ENCODE measurements at regions not wholly inside any gene's neighbourhood (a gene's known extent, or its start where the extent isn't known, plus 50 kb on each side); places are given as distances from the start of the nearest gene placed in this dataset.

GRCh38 chrX:42135583-42136228, 212.4 kb upstream of the CASK start:
- no peak for DNase-seq
- peaks cover 0 to 3% (median 0%) of the 10 kb centered on the region in 3 donors for H3K27me3 Mint-ChIP-seq (ENCODE audit: low read depth in 3 of 3)
- no peaks in the 10 kb centered on the region for H3K36me3 Mint-ChIP-seq
- H3K9me3 Mint-ChIP-seq = peaks cover 0 to 6% (median 4%) of the 10 kb centered on the region in 6 donors
- H3K27ac Mint-ChIP-seq = no peak overlapping the region
- no peak overlapping the region for H3K4me3 Mint-ChIP-seq
- no peaks in the 10 kb centered on the region for H3K4me1 Mint-ChIP-seq

- peaks cover 8 to 22% of the 10 kb centered on the region in 2 donors for H3K4me1 Mint-ChIP-seq
- H3K27ac Mint-ChIP-seq = no peak overlapping the region
- H3K9me3 Mint-ChIP-seq = peaks cover 0 to 2% (median 0%) of the 10 kb centered on the region in 6 donors
- H3K4me3 Mint-ChIP-seq = no peak overlapping the region
- no peaks in the 10 kb centered on the region for H3K36me3 Mint-ChIP-seq
- no peak for DNase-seq
- no peaks in the 10 kb centered on the region for H3K27me3 Mint-ChIP-seq (ENCODE audit: low read depth in 3 of 3)
Measured at GRCh38 chrX:42131856-42132255, 208.5 kb upstream of the CASK start.

DNA sequence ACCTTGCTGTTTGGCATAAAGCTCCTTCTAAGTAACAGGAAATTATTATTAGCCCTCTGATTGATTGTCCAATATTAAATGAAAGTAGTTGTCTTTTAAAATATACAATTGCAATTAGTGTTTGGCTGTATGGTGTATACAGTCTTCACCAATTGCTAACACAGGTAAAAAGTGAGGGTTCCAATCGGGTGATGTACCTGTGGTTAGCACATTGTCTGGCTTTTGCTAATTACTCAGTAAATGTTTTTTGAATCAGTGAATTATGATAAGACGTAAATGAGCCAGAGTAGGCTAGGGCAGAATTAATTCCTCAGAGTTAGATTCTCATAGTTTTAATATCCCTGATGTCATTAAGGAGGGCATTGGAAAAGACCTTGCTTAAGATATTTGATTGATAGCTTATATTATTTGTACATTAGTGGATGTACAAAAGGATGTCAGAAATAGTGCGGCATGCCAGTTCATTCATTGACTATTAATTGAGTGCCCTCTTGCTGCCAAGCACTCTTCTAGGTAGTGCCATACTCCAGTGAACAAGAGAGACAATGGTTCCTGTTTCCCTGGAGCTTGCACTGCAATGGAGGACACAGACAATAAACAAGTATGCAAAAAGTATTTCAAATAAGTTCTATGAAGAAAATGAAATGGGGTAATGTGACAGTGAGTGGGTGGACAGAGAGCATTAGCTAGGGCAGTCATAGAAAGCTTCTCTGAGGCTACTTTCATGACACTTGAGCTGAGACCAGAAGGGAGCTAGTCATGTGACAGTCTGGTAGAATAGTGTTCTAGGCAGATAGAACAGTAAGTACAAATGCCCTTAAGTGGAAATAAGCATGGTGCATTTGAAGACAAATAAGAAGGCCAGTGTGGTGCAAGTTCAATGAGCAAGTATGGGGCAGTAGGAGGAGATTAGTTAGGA, 205.9 kb upstream of the CASK start:
- H3K36me3 Mint-ChIP-seq = no peaks in the 10 kb centered on the region
- H3K9me3 Mint-ChIP-seq = peaks cover 0 to 2% (median 0%) of the 10 kb centered on the region in 6 donors
- H3K4me1 Mint-ChIP-seq = peaks cover 8 to 22% of the 10 kb centered on the region in 2 donors
- no peak overlapping the region for H3K4me3 Mint-ChIP-seq
- no peak for DNase-seq
- no peak overlapping the region for H3K27ac Mint-ChIP-seq
- peaks cover 0 to 2% (median 0%) of the 10 kb centered on the region in 3 donors for H3K27me3 Mint-ChIP-seq (ENCODE audit: low read depth in 3 of 3)

DNA sequence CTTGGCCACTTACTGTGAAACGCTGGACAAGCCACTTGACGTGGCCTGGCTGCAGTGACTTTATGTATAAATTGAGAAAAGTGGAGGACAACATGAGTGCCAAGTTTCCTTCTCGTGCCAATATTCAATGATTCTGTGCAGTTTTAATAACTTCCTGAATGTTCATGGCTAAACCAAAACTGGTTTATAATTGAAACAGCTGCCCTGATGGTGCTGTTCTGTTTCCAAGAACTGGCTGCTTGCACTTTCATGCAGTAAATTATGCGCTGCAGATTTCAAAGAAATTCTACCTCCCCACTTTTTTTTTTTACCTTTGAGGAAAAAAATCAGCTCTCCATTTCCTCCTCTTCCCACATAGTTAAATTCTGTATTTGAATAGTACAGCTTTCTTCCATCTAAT, 205.2 kb upstream of the CASK start:
- H3K4me3 Mint-ChIP-seq = peak overlapping the region in 1 of 5 donors; percentile 2
- H3K36me3 Mint-ChIP-seq = no peaks in the 10 kb centered on the region
- H3K4me1 Mint-ChIP-seq = peaks cover 8 to 22% of the 10 kb centered on the region in 2 donors
- peaks cover 0 to 2% (median 0%) of the 10 kb centered on the region in 3 donors for H3K27me3 Mint-ChIP-seq (ENCODE audit: low read depth in 3 of 3)
- DNase-seq = no peak
- H3K27ac Mint-ChIP-seq = no peak overlapping the region
- H3K9me3 Mint-ChIP-seq = peaks cover 0 to 2% (median 0%) of the 10 kb centered on the region in 6 donors

GRCh38 chrX:42128020-42128419, 204.7 kb upstream of the CASK start:
- no peak for DNase-seq
- peaks cover 0 to 2% (median 0%) of the 10 kb centered on the region in 3 donors for H3K27me3 Mint-ChIP-seq (ENCODE audit: low read depth in 3 of 3)
- no peak overlapping the region for H3K27ac Mint-ChIP-seq
- H3K9me3 Mint-ChIP-seq = peaks cover 0 to under 1% (median 0%) of the 10 kb centered on the region in 6 donors
- H3K4me3 Mint-ChIP-seq = peak overlapping the region in 2 of 5 donors; percentile 2 to 5
- no peaks in the 10 kb centered on the region for H3K36me3 Mint-ChIP-seq
- H3K4me1 Mint-ChIP-seq = peaks cover 8 to 22% of the 10 kb centered on the region in 2 donors

- no peak for DNase-seq
- H3K4me1 Mint-ChIP-seq = peaks cover 8 to 22% of the 10 kb centered on the region in 2 donors
- H3K36me3 Mint-ChIP-seq = no peaks in the 10 kb centered on the region
- H3K9me3 Mint-ChIP-seq = no peaks in the 10 kb centered on the region
- no peak overlapping the region for H3K4me3 Mint-ChIP-seq
- H3K27ac Mint-ChIP-seq = no peak overlapping the region
- peaks cover 0 to 2% (median 0%) of the 10 kb centered on the region in 3 donors for H3K27me3 Mint-ChIP-seq (ENCODE audit: low read depth in 3 of 3)
Measured at GRCh38 chrX:42127563-42127962, 204.2 kb upstream of the CASK start.

- H3K36me3 Mint-ChIP-seq = no peaks in the 10 kb centered on the region
- no peak overlapping the region for H3K27ac Mint-ChIP-seq
- peaks cover 0 to 2% (median 2%) of the 10 kb centered on the region in 3 donors for H3K27me3 Mint-ChIP-seq (ENCODE audit: low read depth in 3 of 3)
- H3K9me3 Mint-ChIP-seq = no peaks in the 10 kb centered on the region
- no peak overlapping the region for H3K4me3 Mint-ChIP-seq
- no peak for DNase-seq
- peaks cover 4 to 7% of the 10 kb centered on the region in 2 donors for H3K4me1 Mint-ChIP-seq
Measured at GRCh38 chrX:42123369-42123768, 200.0 kb upstream of the CASK start.

DNA sequence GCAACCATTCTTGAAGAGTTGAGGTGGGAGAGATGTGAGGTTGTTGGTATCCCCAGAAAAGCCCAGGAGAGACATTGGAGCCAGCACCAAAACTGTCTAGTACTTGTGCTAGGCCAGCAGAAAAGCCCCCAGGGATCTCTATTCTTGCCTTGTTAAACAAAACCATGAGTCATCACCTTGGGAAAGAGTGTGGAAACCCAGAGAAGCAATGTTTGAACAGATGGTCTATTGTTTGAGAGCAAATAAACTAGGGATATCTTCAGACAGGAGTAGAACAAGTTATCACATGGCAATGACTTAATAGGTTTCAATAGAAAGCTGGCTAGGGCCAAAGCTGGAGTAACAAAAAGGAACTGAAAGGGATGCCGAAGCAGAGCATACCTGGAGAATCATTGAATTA, 195.7 kb upstream of the CASK start:
- no peaks in the 10 kb centered on the region for H3K36me3 Mint-ChIP-seq
- no peak overlapping the region for H3K27ac Mint-ChIP-seq
- no peak for DNase-seq
- no peaks in the 10 kb centered on the region for H3K9me3 Mint-ChIP-seq
- no peak overlapping the region for H3K4me3 Mint-ChIP-seq
- no peaks in the 10 kb centered on the region for H3K4me1 Mint-ChIP-seq
- peaks cover 0 to 2% (median 0%) of the 10 kb centered on the region in 3 donors for H3K27me3 Mint-ChIP-seq (ENCODE audit: low read depth in 3 of 3)

GRCh38 chrX:42117318-42117717, 194.0 kb upstream of the CASK start:
- peaks cover 3 to 5% (median 4%) of the 10 kb centered on the region in 3 donors for H3K27me3 Mint-ChIP-seq (ENCODE audit: low read depth in 3 of 3)
- H3K36me3 Mint-ChIP-seq = no peaks in the 10 kb centered on the region
- no peaks in the 10 kb centered on the region for H3K9me3 Mint-ChIP-seq
- H3K4me3 Mint-ChIP-seq = no peak overlapping the region
- no peak for DNase-seq
- peak overlapping the region in 1 of 6 donors; percentile 17 for H3K27ac Mint-ChIP-seq
- no peaks in the 10 kb centered on the region for H3K4me1 Mint-ChIP-seq

GRCh38 chrX:42109428-42109827, 186.1 kb upstream of the CASK start:
- no peaks in the 10 kb centered on the region for H3K36me3 Mint-ChIP-seq
- H3K27me3 Mint-ChIP-seq (ENCODE audit: low read depth in 3 of 3) = peaks cover 3 to 5% (median 5%) of the 10 kb centered on the region in 3 donors
- peak overlapping the region in 1 of 6 donors; percentile 20 for H3K27ac Mint-ChIP-seq
- H3K9me3 Mint-ChIP-seq = no peaks in the 10 kb centered on the region
- H3K4me3 Mint-ChIP-seq = no peak overlapping the region
- no peaks in the 10 kb centered on the region for H3K4me1 Mint-ChIP-seq
- DNase-seq = no peak

GRCh38 chrX:42107495-42108488, 184.4 kb upstream of the CASK start:
- H3K27me3 Mint-ChIP-seq (ENCODE audit: low read depth in 3 of 3) = peaks cover 1 to 9% (median 5%) of the 10 kb centered on the region in 3 donors
- no peak for DNase-seq
- H3K4me1 Mint-ChIP-seq = no peaks in the 10 kb centered on the region
- H3K9me3 Mint-ChIP-seq = no peaks in the 10 kb centered on the region
- H3K36me3 Mint-ChIP-seq = no peaks in the 10 kb centered on the region
- no peak overlapping the region for H3K27ac Mint-ChIP-seq
- H3K4me3 Mint-ChIP-seq = no peak overlapping the region

DNA sequence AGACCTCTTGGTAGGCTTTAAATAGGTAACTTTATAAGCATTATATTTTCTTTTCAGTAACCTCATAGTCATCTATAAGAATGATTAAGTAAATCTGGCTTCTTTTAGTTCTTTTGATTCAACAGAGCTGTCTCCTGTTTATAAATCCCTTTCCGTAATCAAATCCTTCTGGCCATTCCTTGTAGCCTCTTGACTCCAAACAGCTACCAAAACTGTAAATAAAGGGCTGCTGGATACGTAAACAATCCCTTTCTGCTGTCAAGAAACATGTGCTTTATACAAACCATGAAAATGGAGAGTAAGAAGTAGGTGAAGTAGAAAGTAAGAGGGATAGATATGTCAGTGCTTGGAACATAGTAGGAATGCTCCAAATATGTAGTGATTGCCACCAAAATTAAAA, 183.2 kb upstream of the CASK start:
- peaks cover 1 to 5% (median 4%) of the 10 kb centered on the region in 3 donors for H3K27me3 Mint-ChIP-seq (ENCODE audit: low read depth in 3 of 3)
- no peak for DNase-seq
- no peak overlapping the region for H3K27ac Mint-ChIP-seq
- no peaks in the 10 kb centered on the region for H3K9me3 Mint-ChIP-seq
- H3K4me3 Mint-ChIP-seq = no peak overlapping the region
- H3K36me3 Mint-ChIP-seq = no peaks in the 10 kb centered on the region
- no peaks in the 10 kb centered on the region for H3K4me1 Mint-ChIP-seq

- H3K9me3 Mint-ChIP-seq = no peaks in the 10 kb centered on the region
- H3K27me3 Mint-ChIP-seq (ENCODE audit: low read depth in 3 of 3) = peaks cover 1 to 7% (median 4%) of the 10 kb centered on the region in 3 donors
- H3K4me1 Mint-ChIP-seq = no peaks in the 10 kb centered on the region
- no peak overlapping the region for H3K27ac Mint-ChIP-seq
- DNase-seq = no peak
- H3K36me3 Mint-ChIP-seq = no peaks in the 10 kb centered on the region
- no peak overlapping the region for H3K4me3 Mint-ChIP-seq
Measured at GRCh38 chrX:42102586-42103282, 179.4 kb upstream of the CASK start.

All from immature natural killer cell (primary cell).